Naive thymus-derived CD8-positive, alpha-beta T cell (primary cell): ENCODE measurements at regions not wholly inside any gene's neighbourhood (a gene's known extent, or its start where the extent isn't known, plus 50 kb on each side); places are given as distances from the start of the nearest gene placed in this dataset.
A peak's percentile ranks its signal among the peaks of the same experiment; 100 is the strongest.

Experiments used
- ATAC-seq, 2 donors: fragments of 150-1000 bp; cut with Tn5 transposase in 1 of 2; sonication (Bioruptor Pico), chemical (Tn5 transposase) in 1 of 2; 1 replicate in 1 of 2; 2 replicates in 1 of 2; pipeline ENCODE4 v1.10.0; 2021; ENCODE audit warnings: mild to moderate bottlenecking in 2 of 2, moderate library complexity in 2 of 2
- POLR2A ChIA-PET: fragments of 350-600 bp; sonication (Branson Sonifier 250); formaldehyde crosslinking; loops from one replicate; lab custom pipeline; 2021; ENCODE audit warnings: antibody characterized with exemption; lab: Charles Lee
- DNase-seq, 10 donors: peaks; one replicate each; pipeline versions ENCODE4 v3.0.0 to v3.0.0-alpha.2; 2020 to 2022
- H3K27ac Mint-ChIP-seq, 10 donors: one replicate each; pipeline ENCODE4 v1.8.0; 2020 to 2022; ENCODE audit warnings: mild to moderate bottlenecking in 10 of 10, mixed read lengths in 10 of 10, moderate library complexity in 4 of 10, inconsistent platforms in 1 of 10
- H3K27me3 Mint-ChIP-seq, 5 donors: one replicate each; pipeline ENCODE4 v1.8.0; 2021 to 2022; ENCODE audit warnings: mixed read lengths in 5 of 5
- H3K36me3 Mint-ChIP-seq, 3 donors: one replicate each; pipeline ENCODE4 v1.8.0; 2020 to 2022; ENCODE audit warnings: mixed read lengths in 3 of 3, mild to moderate bottlenecking in 2 of 3, inconsistent platforms in 1 of 3
- H3K4me1 Mint-ChIP-seq, 4 donors: one replicate each; pipeline ENCODE4 v1.8.0; 2021 to 2022; ENCODE audit warnings: mixed read lengths in 4 of 4
- H3K4me3 Mint-ChIP-seq, 10 donors: one replicate each; pipeline ENCODE4 v1.8.0; 2020 to 2022; ENCODE audit warnings: mild to moderate bottlenecking in 10 of 10, mixed read lengths in 10 of 10, moderate library complexity in 6 of 10, inconsistent platforms in 1 of 10
- H3K9me3 Mint-ChIP-seq, 9 donors: one replicate each; pipeline ENCODE4 v1.8.0; 2020 to 2022; ENCODE audit warnings: mixed read lengths in 9 of 9, mild to moderate bottlenecking in 3 of 9, inconsistent platforms in 1 of 9, moderate library complexity in 1 of 9

DNA sequence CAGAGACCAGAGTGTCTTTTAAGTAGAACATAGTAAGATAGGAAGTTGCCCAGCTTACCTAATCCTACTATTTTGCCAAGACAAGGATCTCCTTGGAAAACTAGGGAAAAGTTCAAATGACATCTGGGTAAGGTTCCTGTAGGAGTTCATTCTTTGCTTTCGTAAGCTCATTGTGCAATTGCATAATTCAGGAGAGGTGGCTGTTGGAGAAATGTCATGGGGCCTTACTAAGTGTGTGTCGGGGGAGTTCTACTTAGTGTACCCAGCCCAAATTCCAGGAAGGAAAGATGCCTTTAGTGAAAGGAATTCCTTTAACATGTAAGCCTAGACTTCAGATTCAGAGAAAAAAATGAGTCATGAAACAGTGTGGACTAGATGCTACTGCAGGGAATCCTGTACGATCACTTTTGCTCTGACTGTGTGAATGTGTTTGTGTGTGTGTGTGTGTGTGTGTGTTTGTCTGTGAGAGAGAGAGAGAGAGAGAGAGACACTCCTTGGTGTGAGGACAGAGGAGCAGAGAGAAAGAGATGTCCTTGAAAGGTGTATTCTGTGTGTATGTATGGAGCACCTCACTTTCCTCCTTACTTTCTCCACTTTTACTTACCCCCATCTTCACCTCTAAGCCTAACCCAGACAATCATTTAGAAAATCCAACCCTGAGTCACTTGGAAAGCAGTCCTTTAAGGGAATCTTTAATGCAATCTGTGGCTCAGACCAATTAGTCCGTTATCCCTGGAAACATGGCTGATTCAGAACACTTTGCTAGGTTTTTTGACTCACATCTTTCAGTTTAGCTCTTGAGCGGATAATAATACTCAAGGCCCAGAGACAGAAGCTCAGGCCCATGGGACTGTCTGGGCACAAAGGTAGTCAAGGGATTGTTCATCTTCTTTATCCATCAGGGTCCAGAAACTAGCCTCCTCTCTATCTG is 114.5 kb upstream of the ACSL4 start:
- H3K27ac Mint-ChIP-seq: no peak overlapping the region
- peaks cover 0 to 7% (median 5%) of the 10 kb centered on the region in 4 donors for H3K4me1 Mint-ChIP-seq
- DNase-seq (no peak), ATAC-seq (no peak)
- POLR2A ChIA-PET: no interaction called here
- no peaks in the 10 kb centered on the region for H3K36me3 Mint-ChIP-seq
- no peaks in the 10 kb centered on the region for H3K27me3 Mint-ChIP-seq
- H3K4me3 Mint-ChIP-seq: no peak overlapping the region
- H3K9me3 Mint-ChIP-seq: no peaks in the 10 kb centered on the region

DNA sequence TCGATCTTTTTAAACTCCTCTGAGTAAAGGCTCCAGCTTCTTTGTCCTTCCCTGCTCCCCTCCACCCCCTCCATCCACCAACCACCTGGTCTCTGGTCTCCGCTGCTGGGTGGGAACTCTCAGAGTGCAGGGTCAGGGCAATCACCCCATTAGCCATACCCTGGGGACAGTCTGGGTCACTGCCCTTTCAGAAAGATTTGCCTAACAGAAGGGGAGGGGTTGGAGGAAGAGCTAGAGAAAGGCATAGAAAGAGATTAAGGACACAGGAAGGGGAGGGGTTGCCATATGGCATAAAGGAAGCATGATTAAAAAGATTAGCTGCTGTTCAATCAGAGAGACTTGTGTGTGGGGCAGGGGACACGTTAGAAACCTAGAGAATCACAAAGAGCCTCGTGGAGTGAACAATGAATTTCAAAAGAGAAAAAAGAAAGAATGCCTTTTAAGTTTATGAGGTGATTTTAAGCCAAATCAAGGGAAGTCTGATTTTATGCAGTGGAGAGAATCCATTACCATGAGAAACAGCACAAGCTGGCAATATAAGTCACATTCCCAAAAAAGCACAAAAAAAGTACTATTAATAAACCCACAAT is 115.5 kb upstream of the ACSL4 start:
- no peak for DNase-seq
- peaks cover 0 to 7% (median 5%) of the 10 kb centered on the region in 4 donors for H3K4me1 Mint-ChIP-seq
- no peak for ATAC-seq
- no peak overlapping the region for H3K27ac Mint-ChIP-seq
- no peaks in the 10 kb centered on the region for H3K36me3 Mint-ChIP-seq
- H3K9me3 Mint-ChIP-seq: no peaks in the 10 kb centered on the region
- no peak overlapping the region for H3K4me3 Mint-ChIP-seq
- POLR2A ChIA-PET: no interaction called here
- no peaks in the 10 kb centered on the region for H3K27me3 Mint-ChIP-seq

DNA sequence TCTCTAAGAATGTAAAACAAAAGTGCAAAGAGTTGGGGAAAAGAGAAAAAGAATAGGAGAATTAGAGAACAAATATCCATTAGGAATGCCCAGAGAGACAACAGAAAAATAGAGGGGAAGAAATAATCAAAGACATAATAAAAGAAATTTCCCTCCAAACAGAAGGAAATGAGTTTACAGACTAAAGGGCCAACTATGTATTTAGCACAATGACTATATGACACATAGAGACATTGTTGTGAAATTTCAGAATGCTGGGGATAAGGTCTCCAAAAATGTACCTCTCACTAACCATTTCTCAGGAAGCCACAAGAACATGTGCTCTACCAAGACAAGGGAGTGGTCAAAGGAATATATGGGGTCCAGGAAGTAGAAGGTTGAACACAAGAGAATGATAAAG is 121.0 kb upstream of the ACSL4 start:
- peaks cover 0 to 2% (median 0%) of the 10 kb centered on the region in 9 donors for H3K9me3 Mint-ChIP-seq
- POLR2A ChIA-PET: no interaction called here
- H3K4me3 Mint-ChIP-seq: no peak overlapping the region
- no peaks in the 10 kb centered on the region for H3K36me3 Mint-ChIP-seq
- ATAC-seq (no peak), DNase-seq (no peak)
- H3K27ac Mint-ChIP-seq: no peak overlapping the region
- H3K27me3 Mint-ChIP-seq: no peaks in the 10 kb centered on the region
- peaks cover 0 to 2% (median 0%) of the 10 kb centered on the region in 4 donors for H3K4me1 Mint-ChIP-seq

DNA sequence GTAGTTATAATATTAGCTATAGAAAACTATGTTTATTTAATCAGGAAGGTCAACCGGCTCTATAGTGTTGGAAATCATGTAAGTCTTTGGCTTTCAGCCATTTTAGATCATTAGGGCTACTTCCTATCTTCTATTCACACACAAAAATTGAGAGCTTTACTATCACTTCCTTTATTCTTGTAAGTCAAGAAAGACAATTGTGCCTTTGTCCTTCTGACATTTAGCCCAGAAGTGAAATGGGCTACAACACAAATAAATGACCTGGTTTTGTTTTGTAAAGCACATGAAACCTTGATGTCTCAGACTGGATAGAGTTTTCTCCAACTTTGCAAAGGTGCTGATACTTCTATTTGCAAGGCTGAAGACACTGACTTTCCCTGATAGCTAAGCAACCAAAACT is 122.4 kb upstream of the ACSL4 start:
- Mint-ChIP-seq H3K4me1 (peaks cover 0 to 2% (median 0%) of the 10 kb centered on the region in 4 donors), H3K4me3 (no peak overlapping the region), H3K9me3 (peaks cover 0 to 2% (median 0%) of the 10 kb centered on the region in 9 donors), H3K36me3 (no peaks in the 10 kb centered on the region), H3K27ac (no peak overlapping the region), H3K27me3 (no peaks in the 10 kb centered on the region)
- no peak for ATAC-seq
- no peak for DNase-seq
- POLR2A ChIA-PET: no interaction called here

DNA sequence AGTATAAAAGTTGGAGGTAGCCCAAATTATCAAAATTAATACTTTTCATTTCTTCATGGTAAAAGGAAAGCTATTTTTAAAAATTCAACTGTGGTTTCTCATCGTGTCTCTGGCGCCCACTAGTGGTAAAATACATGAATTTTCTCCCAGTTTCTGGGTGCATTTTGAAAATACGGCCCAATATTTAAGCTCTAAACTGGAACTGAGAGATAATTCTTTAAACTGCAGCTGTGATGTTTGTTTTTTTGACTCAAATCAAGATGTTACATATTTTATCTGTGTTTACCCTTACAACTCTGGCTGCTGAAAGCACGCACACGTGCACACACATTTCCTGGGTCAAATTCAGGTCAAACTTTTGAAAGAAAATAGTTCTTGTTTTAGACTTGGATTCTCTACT is 123.9 kb upstream of the ACSL4 start:
- POLR2A ChIA-PET: interaction anchor here (1.0 kb wide), 1 partner anchor 144 kb away, joined by 7 read pairs; no protein-coding TSS in a partner anchor
- no peaks in the 10 kb centered on the region for H3K36me3 Mint-ChIP-seq
- peak in 5 of 10 donors; percentile 6 to 46 (median 43) for DNase-seq
- no peak for ATAC-seq
- peaks cover 0 to 2% (median 0%) of the 10 kb centered on the region in 4 donors for H3K4me1 Mint-ChIP-seq
- H3K27ac Mint-ChIP-seq: no peak overlapping the region
- no peaks in the 10 kb centered on the region for H3K27me3 Mint-ChIP-seq
- H3K4me3 Mint-ChIP-seq: peak overlapping the region in 1 of 10 donors; percentile 22
- peaks cover 0 to 2% (median 0%) of the 10 kb centered on the region in 9 donors for H3K9me3 Mint-ChIP-seq

DNA sequence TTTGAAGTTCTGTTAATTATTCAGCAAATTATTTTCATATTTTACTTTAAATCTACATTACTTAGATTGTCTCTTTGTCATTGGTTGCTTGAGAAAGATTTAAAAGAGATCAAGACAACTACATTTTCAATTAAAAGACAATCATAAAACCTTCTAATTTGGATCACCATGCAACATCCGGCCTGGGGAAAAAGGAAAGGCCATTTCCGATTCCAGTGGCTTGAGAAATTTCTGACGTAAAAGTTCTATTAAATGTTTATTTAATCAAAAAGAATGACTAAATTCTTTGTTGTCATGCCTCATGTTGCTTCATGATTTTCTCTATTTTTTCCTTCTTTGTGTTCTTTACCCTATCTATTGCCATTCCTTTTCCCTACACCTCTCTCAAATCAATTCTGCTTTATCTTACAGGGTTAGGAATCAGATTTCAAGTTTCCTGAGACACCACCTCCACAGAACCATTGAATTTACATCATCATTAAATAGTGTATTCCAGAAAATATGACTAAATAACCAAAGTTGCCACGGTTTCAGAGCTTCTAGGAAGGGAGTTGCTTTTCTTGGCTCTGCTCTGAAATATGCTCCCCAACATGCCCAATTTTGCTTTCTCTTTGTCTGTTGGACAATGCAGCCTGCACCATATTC is 124.6 kb upstream of the ACSL4 start:
- H3K4me1 Mint-ChIP-seq: peaks cover 0 to 2% (median 0%) of the 10 kb centered on the region in 4 donors
- DNase-seq (no peak), ATAC-seq (no peak)
- H3K4me3 Mint-ChIP-seq: no peak overlapping the region
- POLR2A ChIA-PET: interaction anchor here (1.0 kb wide), 1 partner anchor 145 kb away, joined by 7 read pairs; no protein-coding TSS in a partner anchor
- H3K27ac Mint-ChIP-seq: no peak overlapping the region
- H3K36me3 Mint-ChIP-seq: no peaks in the 10 kb centered on the region
- H3K9me3 Mint-ChIP-seq: peaks cover 0 to 2% (median 0%) of the 10 kb centered on the region in 9 donors
- H3K27me3 Mint-ChIP-seq: no peaks in the 10 kb centered on the region

DNA sequence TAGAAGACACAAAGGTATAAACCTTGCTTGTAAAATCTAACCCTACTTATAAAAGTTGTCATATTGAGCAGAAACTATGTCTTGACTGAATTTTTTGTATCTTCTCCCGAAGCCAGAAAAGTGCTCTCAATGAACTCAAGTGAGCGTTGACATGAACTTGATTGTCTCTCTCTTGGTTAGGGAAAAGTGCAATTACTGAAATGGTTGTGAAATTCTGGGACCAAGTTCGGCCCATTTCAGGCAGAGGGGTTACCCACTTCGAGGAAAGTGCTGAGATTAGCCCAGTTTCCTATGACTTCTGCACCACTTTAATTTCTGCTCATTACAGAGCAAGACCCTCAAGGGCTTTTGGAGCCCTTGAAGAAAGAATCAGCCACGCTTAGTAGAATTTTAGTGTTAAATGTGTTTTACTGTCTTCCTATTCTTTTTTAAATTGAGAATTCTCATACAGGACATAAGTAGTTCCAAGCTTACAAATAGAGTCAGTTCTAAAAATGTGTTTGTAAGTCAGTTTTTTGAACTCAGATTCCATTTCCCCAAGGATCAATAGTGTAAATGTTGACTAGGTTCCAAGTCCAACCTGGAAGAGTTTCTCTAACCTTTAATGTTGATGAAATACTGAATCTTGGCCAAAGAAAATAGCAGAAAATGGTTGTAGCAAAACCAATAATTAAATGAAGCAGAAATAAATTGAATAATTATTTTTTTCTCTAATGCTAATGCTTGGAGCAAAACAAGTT is 125.7 kb upstream of the ACSL4 start:
- no peak for ATAC-seq
- Mint-ChIP-seq H3K4me1 (peaks cover 0 to 2% (median 0%) of the 10 kb centered on the region in 4 donors), H3K9me3 (peaks cover 0 to 2% (median 0%) of the 10 kb centered on the region in 9 donors), H3K27ac (no peak overlapping the region), H3K27me3 (no peaks in the 10 kb centered on the region), H3K4me3 (no peak overlapping the region), H3K36me3 (no peaks in the 10 kb centered on the region)
- DNase-seq: no peak
- POLR2A ChIA-PET: no interaction called here

DNA sequence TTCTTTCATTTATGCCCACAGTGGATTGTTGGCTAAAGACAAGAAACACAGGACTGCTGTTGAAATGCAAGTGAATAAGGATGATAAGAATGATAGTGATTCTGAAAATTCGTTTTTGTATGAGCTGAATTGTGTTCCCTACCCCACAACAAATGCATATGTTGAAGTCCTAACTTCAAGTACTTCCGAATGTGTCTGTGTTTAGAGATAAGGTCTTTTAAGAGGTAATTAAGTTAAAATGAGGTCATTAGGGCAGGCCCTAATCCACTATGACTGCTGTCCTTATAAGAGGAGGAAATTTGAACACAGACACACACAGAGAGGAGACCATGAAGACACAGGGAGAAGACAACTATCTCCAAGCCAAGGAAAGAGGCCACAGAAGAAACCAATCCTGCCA is 126.6 kb upstream of the ACSL4 start:
- Mint-ChIP-seq H3K27me3 (no peaks in the 10 kb centered on the region), H3K9me3 (no peaks in the 10 kb centered on the region), H3K4me3 (no peak overlapping the region), H3K36me3 (no peaks in the 10 kb centered on the region), H3K27ac (no peak overlapping the region), H3K4me1 (peaks cover 0 to 2% (median 0%) of the 10 kb centered on the region in 4 donors)
- ATAC-seq: no peak
- DNase-seq: no peak
- POLR2A ChIA-PET: no interaction called here

DNA sequence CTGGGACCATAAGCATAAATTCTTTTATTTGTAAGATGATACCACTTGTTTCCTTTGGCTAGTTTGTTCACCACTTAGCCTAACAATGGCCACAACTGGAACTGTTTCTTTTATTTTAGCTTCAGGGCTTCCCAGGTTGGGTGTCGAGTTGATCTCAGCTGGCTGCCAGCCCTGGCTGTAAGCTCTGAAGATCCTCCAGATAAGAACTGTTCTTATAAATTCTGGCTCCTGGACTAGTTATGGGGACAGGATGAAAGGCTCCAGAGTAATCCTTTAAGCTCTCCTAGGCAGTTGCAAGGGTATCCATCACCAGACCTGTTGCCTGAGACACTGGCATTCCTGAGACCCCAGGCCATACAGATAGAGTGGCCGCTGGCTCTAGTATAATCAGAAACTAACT is 129.4 kb upstream of the ACSL4 start:
- no peaks in the 10 kb centered on the region for H3K27me3 Mint-ChIP-seq
- H3K4me3 Mint-ChIP-seq: no peak overlapping the region
- no peak for ATAC-seq
- no peaks in the 10 kb centered on the region for H3K36me3 Mint-ChIP-seq
- POLR2A ChIA-PET: no interaction called here
- no peak overlapping the region for H3K27ac Mint-ChIP-seq
- DNase-seq: no peak
- no peaks in the 10 kb centered on the region for H3K9me3 Mint-ChIP-seq
- H3K4me1 Mint-ChIP-seq: no peaks in the 10 kb centered on the region

DNA sequence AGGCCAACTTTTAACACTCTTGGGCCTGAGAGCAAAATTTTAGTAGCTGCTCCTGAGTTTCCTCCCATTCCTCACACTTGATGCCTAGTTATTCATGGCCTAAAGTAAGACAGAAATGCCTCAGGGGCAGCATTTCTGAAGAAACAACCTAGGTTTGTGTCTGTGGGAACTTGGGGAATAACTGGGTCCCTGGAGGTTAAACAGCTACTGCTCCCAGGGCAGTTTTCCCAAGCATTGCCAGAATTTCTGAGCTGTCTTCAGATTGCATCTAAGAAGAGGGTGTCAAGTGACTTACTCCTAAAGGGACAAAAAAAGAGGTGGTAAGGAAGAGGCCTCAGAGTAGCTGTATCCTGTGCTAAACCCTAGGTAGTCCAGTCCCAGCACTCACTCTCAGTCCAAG is 130.8 kb upstream of the ACSL4 start:
- POLR2A ChIA-PET: no interaction called here
- Mint-ChIP-seq H3K27me3 (peaks cover 0 to 4% (median 0%) of the 10 kb centered on the region in 5 donors), H3K36me3 (no peaks in the 10 kb centered on the region), H3K4me3 (no peak overlapping the region), H3K27ac (no peak overlapping the region), H3K4me1 (no peaks in the 10 kb centered on the region), H3K9me3 (no peaks in the 10 kb centered on the region)
- ATAC-seq (no peak), DNase-seq (no peak)

DNA sequence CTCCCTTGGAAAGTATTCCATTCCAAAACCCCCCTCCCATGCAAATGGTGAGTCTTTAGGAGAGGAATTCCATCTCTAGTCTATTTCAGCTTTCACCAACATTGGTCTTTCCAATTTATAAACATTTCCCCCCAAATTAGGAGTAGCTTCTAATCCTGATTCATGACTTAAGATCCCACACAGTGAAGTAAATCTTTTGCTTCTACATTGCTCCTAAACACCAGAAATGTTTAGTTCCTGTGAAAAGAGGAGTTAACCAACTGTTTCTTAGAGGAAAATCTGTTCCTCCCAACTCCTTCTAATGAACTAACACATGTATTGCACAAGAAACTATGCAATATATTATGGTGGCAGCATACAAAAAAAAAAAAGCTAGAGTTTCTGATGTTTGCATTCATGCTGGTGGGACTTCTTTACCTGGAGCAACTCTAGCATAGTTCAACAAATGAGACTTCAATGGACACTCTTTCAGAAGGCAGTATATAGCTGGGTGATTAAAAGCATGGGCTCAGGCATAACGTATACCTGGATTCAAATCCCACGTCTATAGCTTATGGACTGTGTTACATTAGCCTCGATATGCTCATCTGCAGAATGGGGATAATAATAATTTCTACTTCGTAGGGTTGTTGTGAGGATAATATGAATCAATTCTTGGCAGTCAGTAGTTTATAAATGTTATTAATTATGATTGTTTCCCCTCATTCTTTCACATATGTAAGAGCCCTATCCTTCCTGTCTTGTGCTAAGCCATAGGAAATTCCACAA is 131.6 kb upstream of the TMEM164 start:
- POLR2A ChIA-PET: no interaction called here
- Mint-ChIP-seq H3K36me3 (no peaks in the 10 kb centered on the region), H3K4me1 (no peaks in the 10 kb centered on the region), H3K4me3 (no peak overlapping the region), H3K27me3 (peaks cover 0 to 4% (median 0%) of the 10 kb centered on the region in 5 donors), H3K27ac (no peak overlapping the region), H3K9me3 (no peaks in the 10 kb centered on the region)
- ATAC-seq (no peak), DNase-seq (no peak)
